ENCODE measurements at regions not wholly inside any gene's neighbourhood (a gene's known extent, or its start where the extent isn't known, plus 50 kb on each side); places are given as distances from the start of the nearest gene placed in this dataset.

GRCh38 chr14:66396164-66396563, 90.0 kb upstream of the CCDC196 start:
- Mint-ChIP-seq H3K9me3 (no peaks in the 10 kb centered on the region), H3K4me3 (no peak overlapping the region), H3K27ac (no peak overlapping the region), H3K4me1 (peaks cover 5% of the 10 kb centered on the region), H3K27me3 (ENCODE audit: low read depth, poor library complexity) (no peaks in the 10 kb centered on the region), H3K36me3 (ENCODE audit: low read depth) (no peaks in the 10 kb centered on the region)
- no peak for TF ChIP-seq CTCF (IDR thresholded peaks at IDR 0.05)
- no peak for DNase-seq

- H3K27me3 Mint-ChIP-seq (ENCODE audit: low read depth, poor library complexity), result no peaks in the 10 kb centered on the region
- TF ChIP-seq CTCF (IDR thresholded peaks at IDR 0.05), result no peak
- no peak overlapping the region for H3K27ac Mint-ChIP-seq
- no peaks in the 10 kb centered on the region for H3K36me3 Mint-ChIP-seq (ENCODE audit: low read depth)
- H3K9me3 Mint-ChIP-seq, result no peaks in the 10 kb centered on the region
- DNase-seq, result no peak
- H3K4me1 Mint-ChIP-seq, result peaks cover 2% of the 10 kb centered on the region
- no peak overlapping the region for H3K4me3 Mint-ChIP-seq
These were observed 87.7 kb upstream of the CCDC196 start for GRCh38 chr14:66398437-66398836.

- no peak overlapping the region for H3K27ac Mint-ChIP-seq
- peak; percentile 34 for TF ChIP-seq CTCF (IDR thresholded peaks at IDR 0.05)
- no peak for DNase-seq
These were observed 84.6 kb upstream of the CCDC196 start for GRCh38 chr14:66401449-66402095.

GRCh38 chr14:66403183-66403582, 83.0 kb upstream of the CCDC196 start:
- Mint-ChIP-seq H3K27me3 (ENCODE audit: low read depth, poor library complexity) (no peaks in the 10 kb centered on the region), H3K27ac (no peak overlapping the region), H3K4me3 (no peak overlapping the region), H3K9me3 (no peaks in the 10 kb centered on the region), H3K4me1 (peaks cover 7% of the 10 kb centered on the region), H3K36me3 (ENCODE audit: low read depth) (no peaks in the 10 kb centered on the region)
- DNase-seq, result no peak
- no peak for TF ChIP-seq CTCF (IDR thresholded peaks at IDR 0.05)

More at GRCh38 chr14:66401449-66402095, 84.6 kb upstream of the CCDC196 start:
- H3K4me3 Mint-ChIP-seq, result no peak overlapping the region
- H3K36me3 Mint-ChIP-seq (ENCODE audit: low read depth), result no peaks in the 10 kb centered on the region
- no peaks in the 10 kb centered on the region for H3K27me3 Mint-ChIP-seq (ENCODE audit: low read depth, poor library complexity)
- no peaks in the 10 kb centered on the region for H3K9me3 Mint-ChIP-seq
- H3K4me1 Mint-ChIP-seq, result peaks cover 7% of the 10 kb centered on the region

- Mint-ChIP-seq H3K9me3 (peaks cover 4% of the 10 kb centered on the region), H3K4me1 (peaks cover 7% of the 10 kb centered on the region), H3K27me3 (ENCODE audit: low read depth, poor library complexity) (no peaks in the 10 kb centered on the region), H3K4me3 (no peak overlapping the region), H3K36me3 (ENCODE audit: low read depth) (no peaks in the 10 kb centered on the region), H3K27ac (no peak overlapping the region)
- no peak for DNase-seq
- TF ChIP-seq CTCF (IDR thresholded peaks at IDR 0.05), result no peak
These were observed 82.1 kb upstream of the CCDC196 start for GRCh38 chr14:66404051-66404545.

DNA sequence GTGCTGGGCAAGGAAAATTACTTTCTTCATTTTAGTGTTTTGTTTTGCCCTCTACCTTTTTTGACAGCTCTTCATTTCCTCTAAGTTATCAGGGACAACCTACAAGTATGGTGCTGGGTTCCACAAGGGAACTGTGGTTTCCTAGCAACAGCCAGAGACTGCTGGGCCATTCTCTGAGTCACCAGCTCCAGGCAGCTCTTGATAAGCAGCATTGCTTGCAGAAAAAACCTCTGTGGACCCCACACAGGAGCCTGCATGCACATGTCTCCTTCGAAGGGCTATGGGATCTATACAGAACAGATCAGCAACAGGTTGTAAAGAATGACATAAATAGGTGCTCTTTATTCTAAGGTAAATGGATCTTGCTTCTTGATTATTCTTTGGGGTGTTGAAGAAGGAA, 81.0 kb upstream of the CCDC196 start:
- Mint-ChIP-seq H3K27ac (no peak overlapping the region), H3K4me3 (no peak overlapping the region), H3K27me3 (ENCODE audit: low read depth, poor library complexity) (no peaks in the 10 kb centered on the region), H3K9me3 (peaks cover 4% of the 10 kb centered on the region), H3K36me3 (ENCODE audit: low read depth) (no peaks in the 10 kb centered on the region), H3K4me1 (peaks cover 7% of the 10 kb centered on the region)
- no peak for DNase-seq
- no peak for TF ChIP-seq CTCF (IDR thresholded peaks at IDR 0.05)
